ENCODE measurements at regions not wholly inside any gene's neighbourhood (a gene's known extent, or its start where the extent isn't known, plus 50 kb on each side); places are given as distances from the start of the nearest gene placed in this dataset.
"Not testable (repeated sequence)": the region's sequence is repeated elsewhere in the genome, so short reads cannot be mapped to it uniquely, and the experiment has no call there.

GRCh38 chr3:140752499-140752898, 74.6 kb downstream of the TRIM42 start:
- DNase-seq (ENCODE audit: low spot score): no peak

- DNase-seq (ENCODE audit: low spot score): no peak
Observed at GRCh38 chr3:140753865-140754754, 76.2 kb downstream of the TRIM42 start.

- no peak for DNase-seq (ENCODE audit: low spot score)
Observed at GRCh38 chr3:140754936-140755335, 77.1 kb downstream of the TRIM42 start.

GRCh38 chr3:140756240-140757016, 78.6 kb downstream of the TRIM42 start:
- no peak for DNase-seq (ENCODE audit: low spot score)

GRCh38 chr3:140758791-140759444, 81.1 kb downstream of the TRIM42 start:
- DNase-seq (ENCODE audit: low spot score): no peak

GRCh38 chr3:140760324-140761075, 82.6 kb downstream of the TRIM42 start:
- no peak for DNase-seq (ENCODE audit: low spot score)

GRCh38 chr3:140761076-140761639, 83.3 kb downstream of the TRIM42 start:
- no peak for DNase-seq (ENCODE audit: low spot score)

GRCh38 chr3:140762746-140763145, 84.9 kb downstream of the TRIM42 start:
- no peak for DNase-seq (ENCODE audit: low spot score)

- no peak for DNase-seq (ENCODE audit: low spot score)
Observed at GRCh38 chr3:140763532-140763931, 85.7 kb downstream of the TRIM42 start.

GRCh38 chr3:140765246-140765645, 87.4 kb downstream of the TRIM42 start:
- no peak for DNase-seq (ENCODE audit: low spot score)

GRCh38 chr3:140766465-140766864, 88.6 kb downstream of the TRIM42 start:
- no peak for DNase-seq (ENCODE audit: low spot score)

- no peak for DNase-seq (ENCODE audit: low spot score)
Observed at GRCh38 chr3:140767566-140767965, 89.7 kb downstream of the TRIM42 start.

GRCh38 chr3:140768941-140769340, 91.1 kb downstream of the TRIM42 start:
- DNase-seq (ENCODE audit: low spot score): no peak

GRCh38 chr3:140769951-140770350, 92.1 kb downstream of the TRIM42 start:
- DNase-seq (ENCODE audit: low spot score): no peak

GRCh38 chr3:140770977-140771667, 93.3 kb downstream of the TRIM42 start:
- no peak for DNase-seq (ENCODE audit: low spot score)

- DNase-seq (ENCODE audit: low spot score): no peak
Observed at GRCh38 chr3:140777631-140778233, 99.9 kb downstream of the TRIM42 start.

GRCh38 chr3:140791368-140791767, 113.5 kb downstream of the TRIM42 start:
- DNase-seq (ENCODE audit: low spot score): no peak

GRCh38 chr3:140794507-140794906, 116.6 kb downstream of the TRIM42 start:
- DNase-seq (ENCODE audit: low spot score): no peak

- not testable (repeated sequence) for DNase-seq (ENCODE audit: low spot score)
Observed at GRCh38 chr3:140802898-140803297, 125.0 kb downstream of the TRIM42 start.

GRCh38 chr3:140809316-140809715, 131.5 kb downstream of the TRIM42 start:
- DNase-seq (ENCODE audit: low spot score): no peak

Data from HuH-7 (cell line).